HEK293 (cell line): ENCODE measurements at regions not wholly inside any gene's neighbourhood (a gene's known extent, or its start where the extent isn't known, plus 50 kb on each side); places are given as distances from the start of the nearest gene placed in this dataset.

ENCODE experiments used
- CTCF ChIA-PET: fragments of 350-600 bp; formaldehyde crosslinking; extraction: SDS; loops from one replicate; lab custom pipeline; 2021; ENCODE audit warnings: antibody characterized with exemption; lab: Yijun Ruan, JAX
- POLR2A ChIA-PET: fragments of 300-600 bp; formaldehyde crosslinking; extraction: SDS; loops from one replicate; lab custom pipeline; 2020; ENCODE audit warnings: antibody characterized with exemption, inconsistent platforms; lab: Yijun Ruan, JAX
- H3K27ac ChIP-seq: fragments of 200-500 bp; sonication (Bioruptor generic); 2 replicates; pipeline ENCODE4 v1.5.1; 2014; ENCODE audit warnings: low read depth, low read length, control low read depth, inconsistent platforms; ENCODE audit errors: extremely low read depth
- H3K36me3 ChIP-seq, 2 experiments: fragments of 200-500 bp in 1 of 2; sonication (Bioruptor generic) in 1 of 2; 1 replicate in 1 of 2; 2 replicates in 1 of 2; pipeline ENCODE4 v1.5.1; 2014 to 2017; ENCODE audit warnings: inconsistent platforms in 2 of 2, low read length in 2 of 2; ENCODE audit not compliant: control insufficient read depth in 2 of 2, insufficient read depth in 1 of 2
- H3K4me1 ChIP-seq: fragments of 200-500 bp; sonication (Bioruptor generic); 2 replicates; pipeline ENCODE4 v1.5.1; 2014; ENCODE audit warnings: mild to moderate bottlenecking, low read length, inconsistent platforms; ENCODE audit not compliant: control insufficient read depth, insufficient read depth
- H3K4me3 ChIP-seq: 2 replicates; pipeline ENCODE4 v1.5.1; 2011; ENCODE audit warnings: low read depth, mild to moderate bottlenecking, control low read depth, low read length, moderate library complexity
- H3K9me3 ChIP-seq: fragments of 200-500 bp; sonication (Bioruptor generic); 2 replicates; pipeline ENCODE4 v1.5.1; 2014; ENCODE audit warnings: low read depth, low read length, inconsistent platforms; ENCODE audit not compliant: control insufficient read depth, insufficient read depth
- AEBP2 ChIP-seq: fragments of 450-650 bp; formaldehyde crosslinking; IDR thresholded peaks from 2 replicates; pipeline ENCODE4 v1.5.1; 2016; ENCODE audit warnings: missing biosample characterization, missing genetic modification characterization, borderline replicate concordance
- PATZ1 ChIP-seq: fragments of 450-650 bp; formaldehyde crosslinking; IDR thresholded peaks from 2 replicates; pipeline ENCODE4 v1.5.1; 2016; ENCODE audit warnings: missing biosample characterization, missing genetic modification characterization
- PRDM6 ChIP-seq: fragments of 450-650 bp; formaldehyde crosslinking; IDR thresholded peaks from 2 replicates; pipeline ENCODE4 v1.5.1; 2017; ENCODE audit warnings: missing biosample characterization, missing genetic modification characterization
- SETDB1 ChIP-seq: IDR thresholded peaks from one replicate; pipeline ENCODE4 v1.6.1; 2017; ENCODE audit warnings: mild to moderate bottlenecking, low read length, moderate library complexity, mixed read lengths; ENCODE audit not compliant: insufficient read length
- ZBTB6 ChIP-seq: fragments of 450-650 bp; formaldehyde crosslinking; IDR thresholded peaks from 2 replicates; pipeline ENCODE4 v1.5.1; 2017; ENCODE audit warnings: missing biosample characterization, missing genetic modification characterization
- ZFHX2 ChIP-seq: fragments of 450-650 bp; formaldehyde crosslinking; conservative IDR thresholded peaks from 2 replicates; pipeline ENCODE4 v1.5.1; 2016; ENCODE audit warnings: missing biosample characterization, missing genetic modification characterization
- ZNF140 ChIP-seq: fragments of 450-650 bp; formaldehyde crosslinking; IDR thresholded peaks from 2 replicates; pipeline ENCODE4 v1.5.1; 2016; ENCODE audit warnings: missing biosample characterization, missing genetic modification characterization
- ZNF146 ChIP-seq: fragments of 450-650 bp; formaldehyde crosslinking; IDR thresholded peaks from 2 replicates; pipeline ENCODE4 v1.5.1; 2016; ENCODE audit warnings: missing biosample characterization, missing genetic modification characterization
- ZNF26 ChIP-seq: fragments of 450-650 bp; formaldehyde crosslinking; IDR thresholded peaks from 2 replicates; pipeline ENCODE4 v1.5.1; 2016; ENCODE audit warnings: missing biosample characterization, missing genetic modification characterization
- ZNF280D ChIP-seq: fragments of 450-650 bp; formaldehyde crosslinking; IDR thresholded peaks from 2 replicates; pipeline ENCODE4 v1.5.1; 2016; ENCODE audit warnings: missing biosample characterization, missing genetic modification characterization
- ZNF513 ChIP-seq: fragments of 450-650 bp; IDR thresholded peaks from 2 replicates; pipeline ENCODE4 v1.5.1; 2018; ENCODE audit warnings: missing biosample characterization, missing genetic modification characterization
- ZNF518A ChIP-seq: fragments of 450-650 bp; formaldehyde crosslinking; conservative IDR thresholded peaks from 2 replicates; pipeline ENCODE4 v1.5.1; 2016; ENCODE audit warnings: low read depth, missing biosample characterization, missing genetic modification characterization
- ZNF580 ChIP-seq: fragments of 450-650 bp; formaldehyde crosslinking; IDR thresholded peaks from 2 replicates; pipeline ENCODE4 v1.5.1; 2016; ENCODE audit warnings: missing biosample characterization, missing genetic modification characterization
- ZNF677 ChIP-seq: fragments of 450-650 bp; IDR thresholded peaks from 2 replicates; pipeline ENCODE4 v1.5.0; 2018; ENCODE audit warnings: missing biosample characterization, mild to moderate bottlenecking, missing genetic modification characterization, moderate library complexity

GRCh38 chrX:148376342-148376741, 124.1 kb upstream of the AFF2 start:
- CTCF ChIA-PET, result no interaction called here
- TF ChIP-seq SETDB1 (no peak), ZBTB6 (tag by site-specific recombination) (no peak), ZNF518A (tag by site-specific recombination) (no peak), ZNF140 (tag by site-specific recombination) (no peak), PRDM6 (tag by site-specific recombination) (no peak), ZNF580 (tag by site-specific recombination) (no peak), ZFHX2 (tag by site-specific recombination) (no peak), AEBP2 (tag by site-specific recombination) (no peak), ZNF26 (tag by site-specific recombination) (no peak), ZNF280D (tag by site-specific recombination) (peak; percentile 54; the same call in 1 of the 2 replicates), ZNF677 (tag by site-specific recombination) (no peak), ZNF146 (peak; percentile 87), PATZ1 (tag by site-specific recombination) (no peak), ZNF513 (tag by site-specific recombination) (no peak)
- no peaks in the 10 kb centered on the region for H3K4me1 ChIP-seq
- POLR2A ChIA-PET, result no interaction called here
- no peaks in the 10 kb centered on the region for H3K36me3 ChIP-seq
- H3K9me3 ChIP-seq, result no peaks in the 10 kb centered on the region
- H3K27ac ChIP-seq, result no peak overlapping the region
- H3K4me3 ChIP-seq, result no peak overlapping the region
